B cell (primary cell): ENCODE measurements at regions not wholly inside any gene's neighbourhood (a gene's known extent, or its start where the extent isn't known, plus 50 kb on each side); places are given as distances from the start of the nearest gene placed in this dataset.

Experiments
- ATAC-seq: fragments of 200-7000 bp; cut with Tn5 transposase; one replicate; pipeline ENCODE4 v1.10.0; 2021; ENCODE audit warnings: low read depth, mild to moderate bottlenecking, moderate number of reproducible peaks, moderate library complexity
- CTCF ChIA-PET: fragments of 350-600 bp; sonication (Branson Sonifier 250); formaldehyde crosslinking; loops from one replicate; lab custom pipeline; 2021; ENCODE audit warnings: antibody characterized with exemption, inconsistent platforms; lab: Charles Lee
- POLR2A ChIA-PET: fragments of 350-600 bp; sonication (Branson Sonifier 250); formaldehyde crosslinking; loops from one replicate; lab custom pipeline; 2021; ENCODE audit warnings: antibody characterized with exemption; lab: Charles Lee
- DNase-seq: peaks from one replicate; pipeline ENCODE4 v3.0.0; 2013
- H2AFZ ChIP-seq: 2 replicates; pipeline ENCODE4 v1.6.1; 2012; ENCODE audit warnings: mild to moderate bottlenecking, low read depth, low read length; ENCODE audit not compliant: insufficient read depth, poor library complexity, severe bottlenecking
- H3K27ac ChIP-seq, 2 donors: 1 replicate in 1 of 2; 2 replicates in 1 of 2; pipeline ENCODE4 v1.5.1; 2012 to 2013; ENCODE audit warnings: low read length in 2 of 2, mild to moderate bottlenecking in 2 of 2, moderate library complexity in 1 of 2
- H3K27me3 ChIP-seq, 4 experiments: fragments of 200-600 bp in 1 of 4; sonication (generic) in 1 of 4; replicated peaks in 1 of 4; 1 replicate in 2 of 4; 2 replicates in 2 of 4; pipeline versions ENCODE4 v1.6.1 to v1.7.0; 2013 to 2016; ENCODE audit warnings: low read length in 3 of 4, mild to moderate bottlenecking in 2 of 4, mixed read lengths in 1 of 4, moderate library complexity in 1 of 4; ENCODE audit not compliant: insufficient read depth in 4 of 4, control insufficient read depth in 3 of 4; ENCODE audit errors: control extremely low read depth in 1 of 4
- H3K36me3 ChIP-seq, 2 experiments: replicated peaks in 1 of 2; 1 replicate in 1 of 2; 2 replicates in 1 of 2; pipeline versions ENCODE4 v1.6.1 to v1.7.1; 2013; ENCODE audit warnings: low read length in 1 of 2; ENCODE audit not compliant: insufficient read depth in 2 of 2, control insufficient read depth in 1 of 2; ENCODE audit errors: control extremely low read depth in 1 of 2, extremely low read depth in 1 of 2
- H3K4me1 ChIP-seq, 2 donors: fragments of 200-600 bp in 1 of 2; sonication (generic) in 1 of 2; 1 replicate in 1 of 2; 2 replicates in 1 of 2; pipeline versions ENCODE4 v1.5.1 to v1.6.1; 2013 to 2017; ENCODE audit warnings: low read length in 2 of 2; ENCODE audit not compliant: control insufficient read depth in 2 of 2, insufficient read depth in 2 of 2
- H3K4me2 ChIP-seq: replicated peaks from 2 replicates; pipeline ENCODE3; 2012; ENCODE audit warnings: mild to moderate bottlenecking, low read depth, low read length; ENCODE audit not compliant: poor library complexity, severe bottlenecking
- H3K4me3 ChIP-seq, 5 experiments: fragments of 200-600 bp in 1 of 5; sonication (generic) in 1 of 5; 1 replicate in 3 of 5; 2 replicates in 2 of 5; pipeline versions ENCODE4 v1.5.1 to v1.7.0; 2011 to 2016; ENCODE audit warnings: low read length in 4 of 5, mild to moderate bottlenecking in 4 of 5, low read depth in 2 of 5, control low read depth in 1 of 5, moderate library complexity in 1 of 5; ENCODE audit not compliant: insufficient read depth in 1 of 5; ENCODE audit errors: control extremely low read depth in 1 of 5, extremely low read depth in 1 of 5
- H3K79me2 ChIP-seq: fragments of 200-600 bp; sonication (generic); one replicate; pipeline ENCODE4 v1.6.0; 2016; ENCODE audit warnings: low read length; ENCODE audit not compliant: control insufficient read depth, insufficient read depth
- H3K9ac ChIP-seq: fragments of 200-600 bp; sonication (generic); 2 replicates; pipeline ENCODE4 v1.6.1; 2017; ENCODE audit warnings: mild to moderate bottlenecking, low read length, moderate library complexity
- H3K9me3 ChIP-seq, 3 donors: one replicate each; pipeline versions ENCODE4 v1.6.1 to v1.7.1; 2013; ENCODE audit warnings: low read length in 2 of 3; ENCODE audit not compliant: control insufficient read depth in 2 of 3, insufficient read depth in 1 of 3; ENCODE audit errors: control extremely low read depth in 1 of 3
- H4K20me1 ChIP-seq: 2 replicates; pipeline ENCODE4 v1.6.0; 2012; ENCODE audit warnings: mild to moderate bottlenecking, low read length; ENCODE audit not compliant: insufficient read depth, control insufficient read depth, poor library complexity, severe bottlenecking
- H3K27ac Mint-ChIP-seq: one replicate; pipeline ENCODE4 v1.8.0; 2021; ENCODE audit warnings: mixed read lengths
- H3K27me3 Mint-ChIP-seq: one replicate; pipeline ENCODE4 v1.8.0; 2021; ENCODE audit warnings: mixed read lengths
- H3K4me1 Mint-ChIP-seq: one replicate; pipeline ENCODE4 v1.8.0; 2021; ENCODE audit warnings: mixed read lengths
- H3K4me3 Mint-ChIP-seq: one replicate; pipeline ENCODE4 v1.8.0; 2021; ENCODE audit warnings: mixed read lengths
- H3K9me3 Mint-ChIP-seq: one replicate; pipeline ENCODE4 v1.8.0; 2022; ENCODE audit warnings: mixed read lengths; ENCODE audit not compliant: insufficient read depth
- CTCF ChIP-seq: fragments of 200-600 bp; IDR thresholded peaks from one replicate; pipeline ENCODE4 v1.8.0; 2022; ENCODE audit warnings: antibody characterized with exemption, mild to moderate bottlenecking
- EZH2 ChIP-seq: IDR thresholded peaks from 2 replicates; pipeline ENCODE4 v1.6.1; 2012; ENCODE audit warnings: borderline replicate concordance, low read depth, mild to moderate bottlenecking, moderate library complexity, low read length; ENCODE audit not compliant: insufficient read depth, poor library complexity, severe bottlenecking
- WGBS: methylation state at CpG from one replicate; pipeline ENCODE4 v1.1.5; 2013; ENCODE audit warnings: missing lambda C conversion rate; ENCODE audit not compliant: insufficient coverage; 5-methylcytosine and 5-hydroxymethylcytosine counted together
- intact Hi-C: fragments of 100-400 bp; cut with micrococcal nuclease; formaldehyde crosslinking; loops from one replicate; pipeline ENCODE4 v1.10.0; 2022

GRCh38 chr5:28254846-28255245 is 1216.5 kb upstream of the CDH9 start:
- peaks cover 0 to 4% (median 0%) of the 10 kb centered on the region in 3 donors for H3K9me3 ChIP-seq
- no peaks in the 10 kb centered on the region for H3K4me1 ChIP-seq
- no peaks in the 10 kb centered on the region for H3K27me3 ChIP-seq
- TF ChIP-seq CTCF (no peak), EZH2 (no peak)
- no peaks in the 10 kb centered on the region for H3K4me1 Mint-ChIP-seq
- intact Hi-C loops = no loop called here
- ChIA-PET POLR2A (no interaction called here), CTCF (no interaction called here)
- no peaks in the 10 kb centered on the region for H3K79me2 ChIP-seq
- peaks cover 8% of the 10 kb centered on the region for H3K9me3 Mint-ChIP-seq
- no peak overlapping the region for H3K4me3 Mint-ChIP-seq
- no peak overlapping the region for H3K9ac ChIP-seq
- H3K27ac ChIP-seq = no peak overlapping the region
- H4K20me1 ChIP-seq = no peaks in the 10 kb centered on the region
- H3K36me3 ChIP-seq = no peaks in the 10 kb centered on the region
- H3K4me2 ChIP-seq = no peak overlapping the region
- DNase-seq (no peak), ATAC-seq (no peak)
- H3K4me3 ChIP-seq = no peak overlapping the region
- H3K27ac Mint-ChIP-seq = no peak overlapping the region
- H2AFZ ChIP-seq = no peak overlapping the region
- no peaks in the 10 kb centered on the region for H3K27me3 Mint-ChIP-seq

- Histone ChIP-seq H3K9ac (no peak overlapping the region), H2AFZ (no peak overlapping the region), H3K9me3 (peaks cover 0 to 4% (median 0%) of the 10 kb centered on the region in 3 donors), H3K79me2 (no peaks in the 10 kb centered on the region), H4K20me1 (no peaks in the 10 kb centered on the region), H3K27ac (no peak overlapping the region), H3K4me3 (no peak overlapping the region), H3K27me3 (no peaks in the 10 kb centered on the region), H3K4me2 (no peak overlapping the region), H3K36me3 (no peaks in the 10 kb centered on the region), H3K4me1 (no peaks in the 10 kb centered on the region)
- DNase-seq = no peak
- no peak overlapping the region for H3K27ac Mint-ChIP-seq
- no peaks in the 10 kb centered on the region for H3K4me1 Mint-ChIP-seq
- CTCF ChIA-PET = interaction anchor here (0.6 kb wide), 1 partner anchor 24 kb away, joined by 3 read pairs; no protein-coding TSS in a partner anchor
- POLR2A ChIA-PET = no interaction called here
- WGBS = 86% methylated on average over 4 of the region's 6 CpGs
- no peaks in the 10 kb centered on the region for H3K27me3 Mint-ChIP-seq
- H3K4me3 Mint-ChIP-seq = no peak overlapping the region
- ATAC-seq = no peak
- TF ChIP-seq EZH2 = no peak
- no peak for TF ChIP-seq CTCF
- intact Hi-C loops = no loop called here
- H3K9me3 Mint-ChIP-seq = peaks cover 8% of the 10 kb centered on the region
These were observed 1215.0 kb upstream of the CDH9 start for GRCh38 chr5:28253431-28253830.
